Endothelial cell of umbilical vein (primary cell): ENCODE measurements at regions not wholly inside any gene's neighbourhood (a gene's known extent, or its start where the extent isn't known, plus 50 kb on each side); places are given as distances from the start of the nearest gene placed in this dataset.

Source experiments
- BruUV-seq: library from RNA; stranded (reverse); fragments of 400-500 nt; replicated peaks from 2 replicates; lab custom pipeline; 2021; lab: Mats Ljungman, UMichigan
- CTCF ChIA-PET: fragments of 300-600, 350-600 bp; sonication (Branson Sonifier 250); formaldehyde crosslinking; loops from one replicate; lab custom pipeline; 2021; ENCODE audit warnings: antibody characterized with exemption, inconsistent platforms; lab: Charles Lee
- POLR2A ChIA-PET: fragments of 300-600, 350-600 bp; sonication (Branson Sonifier 250); formaldehyde crosslinking; loops from one replicate; lab custom pipeline; 2021; ENCODE audit warnings: antibody characterized with exemption, inconsistent platforms; lab: Charles Lee
- DNase-seq: peaks from one replicate; pipeline ENCODE4 v3.0.0-alpha.2; 2011; ENCODE audit warnings: low read depth, low spot score
- FAIRE-seq: peaks from 2 replicates; lab custom pipeline; 2011; peaks lifted over from hg19 to GRCh38; lab: Jason Lieb, UNC
- H2AFZ ChIP-seq: 2 replicates; pipeline ENCODE4 v1.6.0; 2012; ENCODE audit warnings: low read depth, low read length, control low read depth, inconsistent platforms
- H3K27ac ChIP-seq: 2 replicates; pipeline ENCODE4 v1.5.1; 2011; ENCODE audit warnings: low read depth, mild to moderate bottlenecking, control low read depth, low read length, moderate library complexity; ENCODE audit not compliant: insufficient read depth
- H3K27me3 ChIP-seq, 2 experiments: 2 replicates each; pipeline versions ENCODE4 v1.6.0 to v1.6.1; 2011; ENCODE audit warnings: low read length in 2 of 2, mixed read lengths in 1 of 2; ENCODE audit not compliant: control insufficient read depth in 2 of 2, insufficient read depth in 2 of 2
- H3K36me3 ChIP-seq, 2 experiments: 2 replicates in 1 of 2; 3 replicates in 1 of 2; pipeline ENCODE4 v1.5.1; 2011; ENCODE audit warnings: low read length in 2 of 2, mild to moderate bottlenecking in 1 of 2, moderate library complexity in 1 of 2; ENCODE audit not compliant: control insufficient read depth in 2 of 2, insufficient read depth in 2 of 2; ENCODE audit errors: extremely low read depth in 1 of 2
- H3K4me1 ChIP-seq: 3 replicates; pipeline ENCODE4 v1.5.1; 2011; ENCODE audit warnings: mild to moderate bottlenecking, low read length; ENCODE audit not compliant: control insufficient read depth, insufficient read depth; ENCODE audit errors: extremely low read depth
- H3K4me2 ChIP-seq: 2 replicates; pipeline ENCODE4 v1.6.1; 2011; ENCODE audit warnings: low read length, control low read depth, mixed read lengths; ENCODE audit not compliant: insufficient read depth
- H3K4me3 ChIP-seq, 3 experiments: fragments of 200-600 bp in 1 of 3; sonication (generic), shearing (Covaris generic) in 1 of 3; replicated peaks in 1 of 3; 2 replicates each; pipeline ENCODE4 v1.5.1; 2011 to 2016; ENCODE audit warnings: control low read depth in 3 of 3, low read length in 3 of 3, mild to moderate bottlenecking in 2 of 3, inconsistent platforms in 1 of 3, low read depth in 1 of 3, moderate library complexity in 1 of 3; ENCODE audit not compliant: insufficient read depth in 1 of 3
- H3K79me2 ChIP-seq: 2 replicates; pipeline ENCODE4 v1.6.0; 2012; ENCODE audit warnings: low read length, inconsistent platforms; ENCODE audit not compliant: control insufficient read depth, insufficient read depth
- H3K9ac ChIP-seq: replicated peaks from 2 replicates; pipeline ENCODE3; 2011; ENCODE audit warnings: low read length, control low read depth; ENCODE audit not compliant: insufficient read depth; ENCODE audit errors: extremely low read depth
- H3K9me1 ChIP-seq: replicated peaks from 3 replicates; pipeline ENCODE4 v1.6.0; 2011; ENCODE audit warnings: mild to moderate bottlenecking, low read length; ENCODE audit not compliant: control insufficient read depth, insufficient read depth; ENCODE audit errors: extremely low read depth
- H3K9me3 ChIP-seq: replicated peaks from 2 replicates; pipeline ENCODE4 v1.5.1; 2012; ENCODE audit warnings: low read length, inconsistent platforms; ENCODE audit not compliant: control insufficient read depth, insufficient read depth
- H4K20me1 ChIP-seq: replicated peaks from 2 replicates; pipeline ENCODE3; 2011; ENCODE audit warnings: mild to moderate bottlenecking, low read length; ENCODE audit not compliant: control insufficient read depth, insufficient read depth; ENCODE audit errors: extremely low read depth
- EZH2 ChIP-seq: IDR thresholded peaks from 2 replicates; pipeline ENCODE4 v1.6.1; 2012; ENCODE audit warnings: borderline replicate concordance, low read depth, mild to moderate bottlenecking, moderate library complexity, low read length, inconsistent platforms; ENCODE audit not compliant: severe bottlenecking
- FOS ChIP-seq: IDR thresholded peaks from 2 replicates; pipeline ENCODE4 v1.6.1; 2011; ENCODE audit warnings: mild to moderate bottlenecking, low read length, moderate library complexity, borderline replicate concordance; ENCODE audit not compliant: insufficient read depth
- GATA2 ChIP-seq: IDR thresholded peaks from 2 replicates; pipeline ENCODE4 v1.7.0; 2011; ENCODE audit warnings: low read depth, mild to moderate bottlenecking, moderate library complexity, mixed read lengths, low read length; ENCODE audit not compliant: insufficient read length, insufficient read depth
- JUN ChIP-seq: IDR thresholded peaks from 2 replicates; pipeline ENCODE4 v1.6.1; 2011; ENCODE audit warnings: borderline replicate concordance, low read depth; ENCODE audit not compliant: insufficient read length, insufficient read depth
- MYC ChIP-seq: IDR thresholded peaks from one replicate; pipeline ENCODE4 v1.6.1; 2011; ENCODE audit warnings: mild to moderate bottlenecking, low read depth, low read length
- POLR2A ChIP-seq: IDR thresholded peaks from 2 replicates; pipeline ENCODE4 v1.6.1; 2012; ENCODE audit warnings: low read depth, mild to moderate bottlenecking, control low read depth, low read length
- POLR2AphosphoS5 ChIP-seq: IDR thresholded peaks from 2 replicates; pipeline ENCODE4 v1.6.1; 2012; ENCODE audit warnings: low read depth, mild to moderate bottlenecking, control low read depth, low read length, moderate library complexity; ENCODE audit not compliant: insufficient read depth
- dilution Hi-C: fragments of 300-500 bp; cut with MboI; formaldehyde crosslinking; loops from one replicate; pipeline ENCODE4 v1.15.0; 2019; ENCODE audit warnings: low sequenced_read_pairs; ENCODE audit not compliant: extremely low pct_ligation_motif_present
- intact Hi-C: fragments of 100-400 bp; cut with micrococcal nuclease; formaldehyde crosslinking; loops from one replicate; pipeline ENCODE4 v1.10.0; 2022
- TF ChIP-seq, protein P1 (sequence below), 2 donors: IDR thresholded peaks; 1 replicate in 1 of 2; 2 replicates in 1 of 2; pipeline ENCODE4 v1.5.1; 2011; ENCODE audit warnings: low read length in 2 of 2, mild to moderate bottlenecking in 2 of 2, moderate library complexity in 2 of 2, control low read depth in 1 of 2, inconsistent platforms in 1 of 2, low read depth in 1 of 2; ENCODE audit not compliant: insufficient read depth in 1 of 2; ENCODE audit errors: extremely low read depth in 1 of 2
- TF ChIP-seq, protein P2 (sequence below): IDR thresholded peaks from 2 replicates; pipeline ENCODE4 v1.6.1; 2011; ENCODE audit not compliant: insufficient read depth, insufficient read length

DNA sequence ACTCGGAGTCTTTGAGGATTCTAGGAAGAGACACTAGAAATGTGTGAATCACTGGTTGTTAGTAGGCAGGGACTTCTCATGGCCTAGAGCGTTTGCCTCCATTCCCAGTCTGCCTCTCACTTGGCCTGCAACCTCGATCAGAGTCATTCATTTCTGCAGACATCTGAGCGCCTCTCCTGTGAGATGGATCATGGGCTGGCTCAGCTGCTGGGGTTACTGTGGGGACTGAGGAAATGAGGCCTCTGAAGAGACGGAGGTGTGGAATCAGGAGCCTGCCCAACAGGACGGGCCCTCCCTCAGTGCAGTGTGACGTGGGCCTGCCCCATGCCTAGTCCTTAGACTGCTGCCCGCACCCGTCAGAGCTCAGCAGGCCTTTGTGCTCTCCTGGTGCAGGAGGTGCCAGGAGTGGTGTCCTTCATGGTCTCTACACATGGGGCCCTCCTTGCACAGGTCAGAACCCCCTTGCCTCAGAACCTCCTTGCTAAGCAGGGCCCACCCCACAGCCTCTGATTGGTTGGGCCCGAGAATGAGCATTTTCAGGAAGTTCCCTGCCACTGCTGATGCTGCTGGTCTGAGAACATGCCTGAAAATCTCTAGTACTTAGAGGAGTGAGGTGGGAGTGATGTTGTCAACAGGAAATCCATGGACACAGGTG lies 99.4 kb downstream of the NPIPB11 start:
- no TSS peak for BruUV-seq
- Histone ChIP-seq H3K27ac (no peak overlapping the region), H3K4me3 (no peak overlapping the region), H3K27me3 (no peaks in the 10 kb centered on the region), H3K36me3 (no peaks in the 10 kb centered on the region), H3K9me1 (no peaks in the 10 kb centered on the region), H3K9me3 (no peaks in the 10 kb centered on the region), H3K4me1 (no peaks in the 10 kb centered on the region), H3K9ac (no peak overlapping the region), H4K20me1 (no peaks in the 10 kb centered on the region), H2AFZ (no peak overlapping the region), H3K4me2 (no peak overlapping the region), H3K79me2 (no peaks in the 10 kb centered on the region)
- dilution Hi-C loops (no loop called here), intact Hi-C loops (no loop called here)
- no peak for DNase-seq
- FAIRE-seq, result no peak
- ChIA-PET CTCF (no interaction called here), POLR2A (no interaction called here)
- no peak for TF ChIP-seq MYC
- TF ChIP-seq POLR2AphosphoS5, result no peak
- TF ChIP-seq GATA2, result no peak
- no peak for TF ChIP-seq JUN
- TF ChIP-seq EZH2, result no peak
- no peak for TF ChIP-seq POLR2A
- TF ChIP-seq, protein P1, sequence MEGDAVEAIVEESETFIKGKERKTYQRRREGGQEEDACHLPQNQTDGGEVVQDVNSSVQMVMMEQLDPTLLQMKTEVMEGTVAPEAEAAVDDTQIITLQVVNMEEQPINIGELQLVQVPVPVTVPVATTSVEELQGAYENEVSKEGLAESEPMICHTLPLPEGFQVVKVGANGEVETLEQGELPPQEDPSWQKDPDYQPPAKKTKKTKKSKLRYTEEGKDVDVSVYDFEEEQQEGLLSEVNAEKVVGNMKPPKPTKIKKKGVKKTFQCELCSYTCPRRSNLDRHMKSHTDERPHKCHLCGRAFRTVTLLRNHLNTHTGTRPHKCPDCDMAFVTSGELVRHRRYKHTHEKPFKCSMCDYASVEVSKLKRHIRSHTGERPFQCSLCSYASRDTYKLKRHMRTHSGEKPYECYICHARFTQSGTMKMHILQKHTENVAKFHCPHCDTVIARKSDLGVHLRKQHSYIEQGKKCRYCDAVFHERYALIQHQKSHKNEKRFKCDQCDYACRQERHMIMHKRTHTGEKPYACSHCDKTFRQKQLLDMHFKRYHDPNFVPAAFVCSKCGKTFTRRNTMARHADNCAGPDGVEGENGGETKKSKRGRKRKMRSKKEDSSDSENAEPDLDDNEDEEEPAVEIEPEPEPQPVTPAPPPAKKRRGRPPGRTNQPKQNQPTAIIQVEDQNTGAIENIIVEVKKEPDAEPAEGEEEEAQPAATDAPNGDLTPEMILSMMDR (IDR thresholded peaks at IDR 0.05; ENCODE audit: extremely low read depth in 1 of 2, insufficient read depth in 1 of 2, low read depth in 1 of 2, low read length in 2 of 2), result no peak
- TF ChIP-seq, protein P2, sequence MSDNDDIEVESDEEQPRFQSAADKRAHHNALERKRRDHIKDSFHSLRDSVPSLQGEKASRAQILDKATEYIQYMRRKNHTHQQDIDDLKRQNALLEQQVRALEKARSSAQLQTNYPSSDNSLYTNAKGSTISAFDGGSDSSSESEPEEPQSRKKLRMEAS, result no peak
- TF ChIP-seq FOS, result no peak
